ENCODE measurements at regions not wholly inside any gene's neighbourhood (a gene's known extent, or its start where the extent isn't known, plus 50 kb on each side); places are given as distances from the start of the nearest gene placed in this dataset.
"Not testable (repeated sequence)": the region's sequence is repeated elsewhere in the genome, so short reads cannot be mapped to it uniquely, and the experiment has no call there.

GRCh38 chr2:128651000-128651399, 332.3 kb upstream of the HS6ST1 start:
- DNase-seq (ENCODE audit: low read depth in 2 of 2) = no peak

- no peak for DNase-seq (ENCODE audit: low read depth in 2 of 2)
These were observed 335.7 kb upstream of the HS6ST1 start for GRCh38 chr2:128654408-128654807.

DNA sequence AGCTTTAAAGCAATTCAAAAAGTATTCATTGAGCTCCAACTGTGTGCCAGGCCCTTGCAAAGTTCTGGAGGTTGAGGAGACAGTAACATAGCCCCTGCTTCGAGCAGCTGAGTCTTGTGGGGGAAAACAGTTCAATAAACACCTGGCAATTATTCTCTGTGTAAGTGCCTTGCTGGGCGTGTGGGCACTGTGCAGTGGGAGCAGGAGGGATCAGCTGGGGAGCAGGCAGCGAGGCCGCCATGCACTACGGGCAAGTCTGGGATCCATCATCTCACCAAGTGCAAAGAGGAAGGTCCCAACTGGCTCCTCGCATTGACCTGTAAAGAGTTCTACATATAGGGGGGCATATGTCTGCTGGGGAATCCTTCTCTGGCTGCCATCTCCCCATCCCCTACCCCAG, 342.2 kb upstream of the HS6ST1 start:
- no peak for DNase-seq (ENCODE audit: low read depth in 2 of 2)

GRCh38 chr2:128661311-128661710, 342.6 kb upstream of the HS6ST1 start:
- DNase-seq (ENCODE audit: low read depth in 2 of 2) = no peak

DNA sequence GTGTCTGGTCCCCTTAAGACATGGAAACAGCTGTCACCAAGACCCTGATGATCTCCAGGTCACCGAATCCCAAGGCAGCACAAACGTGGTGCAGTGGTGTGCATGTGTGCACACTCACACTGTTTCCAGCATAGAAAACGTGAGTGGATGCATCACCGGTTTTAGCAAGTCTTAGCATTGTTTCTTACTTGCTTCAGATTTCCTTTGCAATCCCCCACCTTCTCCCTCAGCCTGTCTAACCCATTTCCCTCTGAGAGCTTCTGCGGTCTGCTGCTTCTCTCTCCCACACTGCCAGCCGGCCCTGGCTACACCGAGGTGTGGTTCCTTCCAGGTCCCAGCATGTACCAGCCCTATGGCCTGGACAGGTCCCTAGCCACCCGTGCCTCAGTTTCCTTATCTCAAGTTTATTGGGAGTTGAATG, 343.4 kb upstream of the HS6ST1 start:
- no peak for DNase-seq (ENCODE audit: low read depth in 2 of 2)

GRCh38 chr2:128663371-128664050, 344.8 kb upstream of the HS6ST1 start:
- no peak for DNase-seq (ENCODE audit: low read depth in 2 of 2)

DNA sequence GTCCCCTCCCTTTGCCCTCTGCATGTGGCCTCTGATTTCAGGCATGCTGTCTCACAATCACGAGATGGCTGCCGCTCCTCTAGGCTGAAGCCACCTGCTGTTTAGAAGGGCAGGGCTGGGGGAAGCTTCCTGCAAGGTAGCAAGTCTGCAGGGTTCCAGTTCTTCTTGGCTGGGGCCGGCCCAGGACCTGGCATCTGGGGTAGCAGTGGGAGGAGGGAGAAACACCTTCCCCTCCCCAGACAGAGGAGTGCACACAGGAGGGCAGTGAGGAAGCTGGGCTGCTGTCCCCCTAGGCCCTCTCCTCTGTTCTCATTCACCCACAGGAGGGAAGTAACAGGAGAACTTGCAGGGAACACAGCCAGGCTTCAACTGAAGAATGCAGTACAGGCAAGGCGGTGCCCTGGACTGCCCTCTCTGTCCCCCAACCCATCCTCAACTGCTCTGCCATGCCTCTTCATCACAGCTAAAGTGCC, 345.9 kb upstream of the HS6ST1 start:
- DNase-seq (ENCODE audit: low read depth in 2 of 2) = no peak

DNA sequence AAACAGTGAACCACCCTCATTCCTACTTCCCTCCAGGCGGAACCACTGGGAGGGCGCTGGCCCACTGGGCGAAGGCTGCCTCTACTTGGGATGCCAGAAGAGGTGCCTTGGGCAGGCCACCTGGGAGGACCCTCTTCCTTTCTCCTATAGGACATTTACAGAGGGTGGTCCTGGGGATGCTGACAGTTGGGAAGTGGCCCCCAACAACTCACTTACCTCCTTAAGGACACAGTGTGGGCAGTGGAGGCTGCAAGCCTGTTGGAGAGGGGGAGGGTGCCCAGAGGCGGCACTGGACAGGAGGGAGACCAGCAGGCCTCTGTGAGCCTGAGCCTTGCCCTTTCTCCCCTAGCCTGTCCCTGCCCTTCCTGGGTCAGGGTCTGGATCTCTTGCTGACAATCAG, 346.4 kb upstream of the HS6ST1 start:
- no peak for DNase-seq (ENCODE audit: low read depth in 2 of 2)

GRCh38 chr2:128666596-128666995, 347.9 kb upstream of the HS6ST1 start:
- no peak for DNase-seq (ENCODE audit: low read depth in 2 of 2)

GRCh38 chr2:128667391-128667790, 348.7 kb upstream of the HS6ST1 start:
- DNase-seq (ENCODE audit: low read depth in 2 of 2) = no peak

- no peak for DNase-seq (ENCODE audit: low read depth in 2 of 2)
These were observed 350.3 kb upstream of the HS6ST1 start for GRCh38 chr2:128668946-128669345.

DNA sequence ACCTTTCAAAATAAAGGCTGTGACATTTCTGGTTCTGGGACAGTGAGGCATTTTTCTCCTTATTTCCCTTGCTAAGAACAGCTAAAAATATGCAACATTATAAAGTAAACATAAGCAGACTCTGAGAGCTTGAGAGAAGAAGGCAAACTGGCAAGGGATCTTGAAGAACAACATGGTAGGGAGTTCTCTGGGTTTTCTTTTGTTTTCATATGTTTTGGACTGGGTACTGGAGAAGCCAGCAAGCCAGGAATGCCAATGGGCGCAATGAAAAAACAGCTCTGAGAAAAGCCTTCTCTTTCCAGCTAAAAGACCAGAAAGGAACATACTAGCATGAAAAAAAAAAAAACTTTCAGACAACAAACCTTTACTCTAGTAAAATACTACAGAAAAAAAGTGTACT, 351.4 kb upstream of the HS6ST1 start:
- no peak for DNase-seq (ENCODE audit: low read depth in 2 of 2)

DNA sequence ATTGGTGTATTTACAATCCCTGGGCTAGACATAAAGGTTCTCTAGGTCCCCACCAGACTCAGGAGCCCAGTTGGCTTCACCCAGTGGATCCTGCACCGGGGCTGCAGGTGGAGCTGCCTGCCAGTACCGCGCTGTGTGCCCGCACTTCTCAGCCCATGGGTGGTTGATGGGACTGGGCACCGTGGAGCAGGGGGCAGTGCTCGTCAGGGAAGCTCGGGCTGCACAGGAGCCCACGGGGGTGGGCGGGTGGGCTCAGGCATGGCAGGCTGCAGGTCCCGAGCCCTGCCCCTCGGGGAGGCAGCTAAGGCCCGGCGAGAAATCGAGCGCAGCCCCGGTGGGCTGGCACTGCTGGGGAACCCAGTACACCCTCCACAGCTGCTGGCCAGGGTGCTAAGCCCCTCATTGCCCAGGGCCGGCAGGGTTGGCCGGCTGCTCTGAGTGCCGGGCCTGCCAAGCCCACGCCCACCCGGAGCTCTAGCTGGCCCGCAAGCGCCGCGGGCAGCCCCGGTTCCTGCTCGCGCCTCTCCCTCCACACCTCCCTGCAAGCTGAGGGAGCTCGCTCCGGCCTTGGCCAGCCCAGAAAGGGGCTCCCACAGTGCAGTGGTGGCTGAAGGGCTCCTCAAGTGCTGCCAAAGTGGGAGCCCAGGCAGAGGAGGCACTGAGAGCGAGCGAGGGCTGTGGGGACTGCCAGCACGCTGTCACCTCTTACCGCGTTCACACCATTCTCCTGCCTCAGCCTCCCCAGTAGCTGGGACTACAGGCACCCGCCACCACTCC, 353.5 kb upstream of the HS6ST1 start:
- DNase-seq (ENCODE audit: low read depth in 2 of 2) = not testable (repeated sequence)

DNA sequence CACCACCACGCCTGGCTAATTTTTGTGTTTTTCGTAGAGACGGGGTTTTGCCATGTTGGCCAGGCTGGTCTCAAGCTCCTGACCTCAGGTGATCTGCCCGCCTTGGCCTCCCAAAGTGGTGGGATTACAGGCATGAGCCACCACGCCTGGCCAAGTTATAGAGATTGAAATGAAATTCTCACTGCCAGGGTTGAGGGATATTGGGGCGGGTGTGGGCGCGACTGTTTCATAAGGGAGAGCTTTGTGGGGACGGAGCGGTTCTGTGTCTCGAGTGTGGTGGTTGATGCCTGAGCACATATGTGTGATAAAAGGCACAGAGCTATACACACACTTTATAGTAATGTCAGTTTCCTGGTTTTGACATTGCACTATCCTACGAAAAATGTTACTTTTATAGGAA, 361.0 kb upstream of the HS6ST1 start:
- DNase-seq (ENCODE audit: low read depth in 2 of 2) = not testable (repeated sequence)

DNA sequence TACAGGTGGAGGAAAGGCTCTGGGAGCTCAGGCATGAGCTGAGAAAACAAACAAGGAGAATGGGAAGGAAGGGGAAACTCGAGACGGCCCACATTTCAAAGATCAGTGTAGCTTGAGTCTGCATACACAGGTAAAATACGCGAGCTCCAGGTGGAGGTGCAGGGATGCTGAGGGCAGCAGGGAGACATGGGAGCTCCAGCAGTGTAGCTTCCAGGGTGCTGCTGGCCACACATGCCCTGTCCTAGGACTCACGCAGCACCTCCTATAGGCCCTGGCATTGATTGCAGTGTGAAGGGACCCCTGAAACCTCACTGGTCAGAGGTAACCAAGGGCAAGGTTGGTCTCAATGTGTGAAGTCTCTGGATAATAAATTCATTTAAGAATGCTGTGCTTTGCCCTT, 362.8 kb upstream of the HS6ST1 start:
- no peak for DNase-seq (ENCODE audit: low read depth in 2 of 2)

GRCh38 chr2:128682266-128682665, 363.6 kb upstream of the HS6ST1 start:
- DNase-seq (ENCODE audit: low read depth in 2 of 2) = no peak

- DNase-seq (ENCODE audit: low read depth in 2 of 2) = no peak
These were observed 364.1 kb upstream of the HS6ST1 start for GRCh38 chr2:128682729-128683284.

GRCh38 chr2:128684523-128684922, 365.9 kb upstream of the HS6ST1 start:
- DNase-seq (ENCODE audit: low read depth in 2 of 2) = no peak

DNA sequence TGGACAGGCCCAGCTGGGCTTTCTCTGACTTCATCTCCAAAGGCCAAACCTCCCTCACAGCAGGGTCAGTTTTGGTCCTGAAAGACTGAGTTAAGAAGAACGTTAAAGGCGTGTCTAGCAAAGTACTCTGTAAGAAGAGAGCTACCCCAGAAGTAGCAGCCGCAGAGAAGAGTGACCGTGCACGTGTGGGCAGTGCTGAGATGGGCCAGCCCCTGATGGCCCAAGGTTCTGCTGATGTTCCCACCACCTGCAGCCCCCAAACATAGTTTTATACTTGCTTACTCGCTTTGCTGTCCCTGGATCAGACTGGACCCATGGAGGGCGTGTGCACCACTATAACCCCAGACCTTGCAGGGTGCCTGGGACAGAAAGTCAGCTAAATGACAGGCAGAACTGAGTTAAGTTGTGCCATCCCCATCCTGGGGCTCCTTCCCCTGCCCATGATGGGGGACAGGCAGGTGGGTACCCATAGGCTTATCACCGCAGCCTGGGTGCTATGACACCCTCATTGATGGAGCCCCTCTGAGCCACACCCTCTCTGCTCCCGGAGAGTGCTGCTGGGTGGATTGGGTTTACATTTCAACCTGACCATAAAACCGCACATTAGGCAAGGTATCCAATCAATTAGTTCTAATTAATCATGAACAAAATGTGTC, 367.3 kb upstream of the HS6ST1 start:
- DNase-seq (ENCODE audit: low read depth in 2 of 2) = no peak

- DNase-seq (ENCODE audit: low read depth in 2 of 2) = no peak
These were observed 367.8 kb upstream of the HS6ST1 start for GRCh38 chr2:128686497-128686859.

DNA sequence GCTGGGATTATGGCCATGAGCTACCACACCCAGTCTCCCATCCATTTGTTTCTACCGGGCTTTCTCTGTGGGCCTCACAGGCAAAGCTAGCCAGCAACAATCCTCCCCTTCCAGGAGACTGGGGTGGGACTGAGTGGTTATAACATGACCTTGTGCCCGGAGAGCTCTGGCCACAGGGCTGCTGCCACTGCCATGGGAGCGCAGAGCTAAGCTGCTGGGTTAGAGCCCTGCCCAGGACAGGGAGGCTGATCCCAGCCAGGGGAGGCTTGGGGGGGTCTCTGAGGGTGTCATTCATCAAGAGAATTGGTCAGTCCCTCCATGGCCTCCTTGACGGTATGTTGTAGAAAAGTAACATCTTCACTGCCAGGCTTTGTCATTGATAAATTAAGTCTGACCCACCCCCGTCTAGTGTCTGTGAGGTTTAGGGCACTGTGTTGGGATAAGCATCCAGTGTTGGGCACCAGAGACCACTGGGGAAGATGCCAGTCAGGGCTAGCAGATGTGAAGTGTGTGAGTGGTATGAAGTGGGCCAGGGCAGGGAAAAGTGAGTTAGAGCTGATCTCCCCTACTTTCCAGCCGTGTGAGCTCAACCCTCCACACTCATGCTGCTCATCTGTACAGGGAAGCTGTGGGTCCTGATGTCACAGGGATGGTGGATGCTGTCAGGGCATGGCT, 368.4 kb upstream of the HS6ST1 start:
- no peak for DNase-seq (ENCODE audit: low read depth in 2 of 2)

DNA sequence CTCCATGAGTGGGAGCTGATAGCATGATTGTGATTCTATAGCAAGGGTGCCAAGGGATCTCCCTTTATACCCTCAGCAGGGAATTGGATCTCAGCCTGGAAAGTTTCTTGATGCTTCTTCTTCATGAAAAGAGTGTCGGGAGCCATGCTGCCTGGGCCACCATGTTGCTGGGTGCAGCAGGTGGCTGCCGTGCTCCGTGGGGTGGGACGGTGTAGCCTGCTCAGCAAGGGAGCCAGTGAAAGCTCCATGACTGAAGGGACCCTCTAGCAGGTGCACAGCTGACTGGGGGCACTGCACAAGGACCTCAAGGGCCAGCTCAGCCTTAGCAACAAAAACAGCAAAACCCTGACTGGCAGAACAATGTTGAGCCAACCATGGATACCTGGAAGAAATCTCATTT, 368.9 kb upstream of the HS6ST1 start:
- no peak for DNase-seq (ENCODE audit: low read depth in 2 of 2)

Data from stimulated activated CD8-positive, alpha-beta memory T cell treated with anti-CD3 and anti-CD28 coated beads, Interleukin-2, amount 100 ng/mL, for 1 hour (primary cell).